Cardiac fibroblast (primary cell): ENCODE measurements at regions not wholly inside any gene's neighbourhood (a gene's known extent, or its start where the extent isn't known, plus 50 kb on each side); places are given as distances from the start of the nearest gene placed in this dataset.
A peak's percentile ranks its signal among the peaks of the same experiment; 100 is the strongest.
"Not testable (repeated sequence)": the region's sequence is repeated elsewhere in the genome, so short reads cannot be mapped to it uniquely, and the experiment has no call there.

Experiments
- DNase-seq, 2 donors: peaks; one replicate each; pipeline versions ENCODE4 v3.0.0 to v3.0.0-alpha.2; 2010; ENCODE audit warnings: low read depth in 2 of 2
- H3K4me3 ChIP-seq, 2 donors: replicated peaks in 1 of 2; 1 replicate in 1 of 2; 2 replicates in 1 of 2; pipeline ENCODE4 v1.5.1; 2011; ENCODE audit warnings: low read depth in 2 of 2, low read length in 2 of 2, mild to moderate bottlenecking in 2 of 2, moderate library complexity in 1 of 2
- TF ChIP-seq, protein P1 (sequence below): IDR thresholded peaks from one replicate; pipeline ENCODE4 v1.5.1; 2011; ENCODE audit warnings: low read depth, mild to moderate bottlenecking, low read length, inconsistent platforms

DNA sequence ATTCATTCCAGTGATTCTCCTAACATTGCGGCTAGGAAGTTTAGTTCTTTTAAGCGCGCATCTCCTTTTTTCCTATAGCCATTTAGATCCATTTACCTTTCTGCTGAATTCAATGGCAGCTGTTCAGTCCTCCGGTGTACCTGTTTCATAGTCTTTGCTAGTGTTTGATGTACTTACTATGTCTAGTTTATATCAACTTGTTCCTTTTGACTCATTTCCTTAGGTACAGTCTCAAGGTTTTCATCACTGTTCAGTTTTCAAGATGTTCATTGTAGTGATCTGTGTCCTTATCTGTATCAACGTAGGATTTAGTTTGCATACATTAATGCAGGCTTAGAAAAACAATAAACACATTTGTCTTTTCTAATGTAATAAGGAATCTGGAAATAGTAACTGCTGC is 59.0 kb upstream of the MBNL1 start:
- DNase-seq: no peak
- H3K4me3 ChIP-seq: no peak overlapping the region
- TF ChIP-seq, protein P1, sequence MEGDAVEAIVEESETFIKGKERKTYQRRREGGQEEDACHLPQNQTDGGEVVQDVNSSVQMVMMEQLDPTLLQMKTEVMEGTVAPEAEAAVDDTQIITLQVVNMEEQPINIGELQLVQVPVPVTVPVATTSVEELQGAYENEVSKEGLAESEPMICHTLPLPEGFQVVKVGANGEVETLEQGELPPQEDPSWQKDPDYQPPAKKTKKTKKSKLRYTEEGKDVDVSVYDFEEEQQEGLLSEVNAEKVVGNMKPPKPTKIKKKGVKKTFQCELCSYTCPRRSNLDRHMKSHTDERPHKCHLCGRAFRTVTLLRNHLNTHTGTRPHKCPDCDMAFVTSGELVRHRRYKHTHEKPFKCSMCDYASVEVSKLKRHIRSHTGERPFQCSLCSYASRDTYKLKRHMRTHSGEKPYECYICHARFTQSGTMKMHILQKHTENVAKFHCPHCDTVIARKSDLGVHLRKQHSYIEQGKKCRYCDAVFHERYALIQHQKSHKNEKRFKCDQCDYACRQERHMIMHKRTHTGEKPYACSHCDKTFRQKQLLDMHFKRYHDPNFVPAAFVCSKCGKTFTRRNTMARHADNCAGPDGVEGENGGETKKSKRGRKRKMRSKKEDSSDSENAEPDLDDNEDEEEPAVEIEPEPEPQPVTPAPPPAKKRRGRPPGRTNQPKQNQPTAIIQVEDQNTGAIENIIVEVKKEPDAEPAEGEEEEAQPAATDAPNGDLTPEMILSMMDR: no peak

DNA sequence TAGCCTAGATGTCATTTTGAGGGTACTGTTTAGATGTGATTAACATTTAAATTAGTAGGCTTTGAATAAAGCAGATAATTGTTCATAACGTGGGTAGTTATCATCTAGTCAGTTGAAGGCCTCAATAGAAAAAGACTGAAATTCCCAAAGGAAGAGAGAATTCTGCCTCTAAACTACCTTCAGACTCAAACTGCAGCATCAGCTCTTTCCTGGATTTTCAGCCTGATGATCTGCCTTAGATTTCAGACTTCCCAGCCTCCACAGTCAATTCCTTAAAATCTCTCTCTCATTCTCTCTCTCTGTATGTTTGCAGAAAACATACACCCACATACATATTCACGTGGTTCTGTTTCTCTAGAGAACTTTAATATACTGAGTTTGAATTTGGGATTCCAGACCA is 58.0 kb upstream of the MBNL1 start:
- H3K4me3 ChIP-seq: no peak overlapping the region

DNA sequence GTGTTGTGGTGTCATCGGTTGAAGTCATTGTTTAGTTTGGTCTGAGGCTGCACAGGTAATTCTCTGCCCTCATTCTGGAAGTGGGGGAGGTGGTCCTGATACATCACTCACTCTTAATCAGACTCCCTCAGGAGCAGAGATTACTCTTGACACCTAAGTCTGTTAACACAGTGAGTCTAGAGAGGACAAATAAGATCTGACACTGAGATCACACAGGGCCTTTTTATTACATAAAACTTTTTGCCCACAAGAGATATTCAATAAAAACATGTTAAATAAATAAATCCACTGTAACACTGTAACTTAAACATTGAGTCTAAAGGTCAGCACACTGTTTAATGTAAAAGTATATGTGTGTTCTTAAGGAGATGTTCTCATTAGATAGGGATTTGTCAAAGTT is 57.1 kb upstream of the MBNL1 start:
- no peak overlapping the region for H3K4me3 ChIP-seq
- TF ChIP-seq, protein P1: no peak
- no peak for DNase-seq

More for the DNA sequence above, 58.0 kb upstream of the MBNL1 start:
- TF ChIP-seq, protein P1: no peak
- no peak for DNase-seq

DNA sequence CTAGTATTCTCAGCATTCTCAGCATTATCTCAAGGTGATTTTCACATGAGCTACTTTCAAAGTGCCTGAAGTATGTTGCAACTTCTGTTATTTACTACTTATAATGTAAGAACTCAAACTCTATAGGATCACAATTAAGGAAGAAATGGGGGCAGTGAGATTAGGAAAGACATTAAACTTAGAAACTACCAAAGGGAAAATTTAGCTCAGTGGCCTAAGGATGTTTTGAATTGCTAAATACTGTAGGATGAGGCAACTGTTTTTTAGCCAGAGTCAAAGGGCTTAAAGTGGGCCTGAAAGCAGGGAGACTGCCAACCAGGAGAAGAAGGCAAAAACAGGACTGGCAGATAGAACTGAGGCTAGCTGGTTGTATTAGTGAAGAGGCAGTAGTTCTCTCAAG is 55.5 kb upstream of the MBNL1 start:
- peak in 1 of 2 donors; percentile 33 for DNase-seq
- TF ChIP-seq, protein P1: no peak
- H3K4me3 ChIP-seq: no peak overlapping the region

DNA sequence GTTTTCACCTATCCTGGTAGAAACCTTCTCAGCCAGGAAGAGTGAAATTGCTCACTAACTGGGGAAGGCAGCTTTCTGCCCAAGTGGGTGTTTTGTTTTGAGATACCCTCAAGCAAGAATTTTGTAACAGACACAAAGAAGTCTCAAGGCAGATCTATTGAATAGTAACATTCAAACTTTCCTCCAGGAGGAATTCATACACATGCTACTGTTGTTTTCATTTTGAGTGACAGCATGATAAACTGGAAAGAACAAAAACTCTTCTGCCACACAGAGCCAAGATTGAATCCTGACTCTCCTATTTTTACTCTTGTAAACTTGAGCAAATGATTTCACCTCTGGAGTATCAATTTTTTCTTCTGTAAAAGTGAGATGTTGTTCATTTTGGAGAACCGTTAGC is 54.8 kb upstream of the MBNL1 start:
- no peak overlapping the region for H3K4me3 ChIP-seq
- DNase-seq: no peak
- TF ChIP-seq, protein P1: no peak

DNA sequence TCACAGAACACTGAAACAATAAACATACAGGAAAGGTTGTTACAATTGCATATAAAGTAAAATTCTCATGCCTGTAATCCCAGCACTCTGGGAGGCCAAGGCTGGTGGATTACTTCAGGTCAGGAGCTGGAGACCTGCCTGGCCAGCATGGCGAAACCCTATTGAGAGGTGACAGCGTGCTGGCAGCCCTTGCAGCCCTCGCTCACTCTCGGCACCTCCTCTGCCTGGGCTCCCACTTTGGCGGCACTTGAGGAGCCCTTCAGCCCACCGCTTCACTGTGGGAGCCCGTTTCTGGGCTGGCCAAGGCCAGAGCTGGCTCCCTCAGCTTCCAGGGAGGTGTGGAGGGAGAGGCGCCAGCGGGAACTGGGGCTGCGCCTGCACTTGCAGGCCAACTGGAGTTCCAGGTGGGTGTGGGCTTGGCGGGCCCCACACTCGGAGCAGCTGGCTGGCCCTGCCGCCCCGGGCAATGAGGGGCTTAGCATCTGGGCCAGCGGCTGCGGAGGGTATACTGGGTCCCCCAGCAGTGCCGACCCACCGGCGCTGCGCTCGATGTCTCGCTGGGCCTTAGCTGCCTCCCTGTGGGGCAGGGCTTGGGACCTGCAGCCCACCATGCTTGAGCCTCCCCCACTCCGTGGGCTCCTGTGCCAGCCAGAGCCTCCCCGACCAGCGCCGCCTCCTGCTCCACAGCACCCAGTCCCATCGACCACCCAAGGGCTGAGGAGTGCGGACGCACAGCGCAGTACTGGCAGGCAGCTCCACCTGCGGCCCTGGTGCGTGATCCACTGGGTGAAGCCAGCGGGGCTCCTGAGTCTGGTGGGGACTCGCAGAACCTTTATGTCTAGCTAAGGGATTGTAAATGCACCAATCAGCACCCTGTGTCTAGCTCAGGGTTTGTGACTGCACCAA is 51.5 kb upstream of the MBNL1 start:
- DNase-seq, H3K4me3 ChIP-seq: not testable (repeated sequence)

DNA sequence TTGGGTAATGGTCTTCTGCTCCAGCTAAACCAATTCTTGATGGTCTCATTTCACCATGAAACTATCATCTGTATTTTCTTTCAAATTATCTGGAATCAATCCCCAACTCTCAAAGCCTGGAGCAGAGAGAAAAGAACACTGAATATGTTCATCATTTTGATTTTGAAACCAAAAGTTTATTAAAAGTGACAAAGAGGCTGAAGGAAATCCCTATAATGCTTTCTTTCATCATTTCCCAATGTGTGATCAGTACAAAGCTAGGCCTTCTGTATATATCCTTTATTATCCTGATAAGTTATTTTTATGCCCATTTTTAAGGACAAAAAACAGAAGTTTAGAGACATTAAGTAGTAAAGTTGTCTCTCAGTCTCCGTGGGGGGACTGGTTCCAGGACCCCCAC is 50.1 kb upstream of the MBNL1 start:
- no peak for DNase-seq
- no peak overlapping the region for H3K4me3 ChIP-seq
- TF ChIP-seq, protein P1: no peak
